Lower lobe of right lung (tissue), 2 donors: ENCODE measurements at regions not wholly inside any gene's neighbourhood (a gene's known extent, or its start where the extent isn't known, plus 50 kb on each side); places are given as distances from the start of the nearest gene placed in this dataset.

ENCODE experiments used
- ATAC-seq, 2 donors: fragments of 200-7000 bp; cut with Tn5 transposase; one replicate each; pipeline ENCODE4 v1.9.1; 2020 to 2022; ENCODE audit warnings: mild to moderate bottlenecking in 2 of 2, moderate library complexity in 2 of 2
- DNase-seq: peaks from one replicate; pipeline ENCODE4 v3.0.0-alpha.2; 2020
- H3K27ac ChIP-seq: fragments of 200-600 bp; one replicate; pipeline ENCODE4 v1.8.0; 2022
- H3K27me3 ChIP-seq: fragments of 200-600 bp; one replicate; pipeline ENCODE4 v1.8.0; 2022; ENCODE audit warnings: low read depth
- H3K36me3 ChIP-seq: fragments of 200-600 bp; one replicate; pipeline ENCODE4 v1.8.0; 2022; ENCODE audit warnings: mild to moderate bottlenecking
- H3K4me1 ChIP-seq: fragments of 200-600 bp; one replicate; pipeline ENCODE4 v1.8.0; 2022
- H3K4me3 ChIP-seq: fragments of 200-600 bp; one replicate; pipeline ENCODE4 v1.8.0; 2022; ENCODE audit warnings: mild to moderate bottlenecking
- H3K9me3 ChIP-seq: fragments of 200-600 bp; one replicate; pipeline ENCODE4 v1.8.0; 2022
- intact Hi-C: fragments of 100-400 bp; cut with DNase I; formaldehyde crosslinking; loops from one replicate; pipeline ENCODE4 v1.11.0; 2022
- TF ChIP-seq, protein P1 (sequence below): fragments of 200-600 bp; IDR thresholded peaks from one replicate; pipeline ENCODE4 v1.8.0; 2022; ENCODE audit warnings: antibody characterized with exemption, mild to moderate bottlenecking
- donor health status: DM: no; HTN: yes; CAD: no; lungs with severe emphysema.

DNA sequence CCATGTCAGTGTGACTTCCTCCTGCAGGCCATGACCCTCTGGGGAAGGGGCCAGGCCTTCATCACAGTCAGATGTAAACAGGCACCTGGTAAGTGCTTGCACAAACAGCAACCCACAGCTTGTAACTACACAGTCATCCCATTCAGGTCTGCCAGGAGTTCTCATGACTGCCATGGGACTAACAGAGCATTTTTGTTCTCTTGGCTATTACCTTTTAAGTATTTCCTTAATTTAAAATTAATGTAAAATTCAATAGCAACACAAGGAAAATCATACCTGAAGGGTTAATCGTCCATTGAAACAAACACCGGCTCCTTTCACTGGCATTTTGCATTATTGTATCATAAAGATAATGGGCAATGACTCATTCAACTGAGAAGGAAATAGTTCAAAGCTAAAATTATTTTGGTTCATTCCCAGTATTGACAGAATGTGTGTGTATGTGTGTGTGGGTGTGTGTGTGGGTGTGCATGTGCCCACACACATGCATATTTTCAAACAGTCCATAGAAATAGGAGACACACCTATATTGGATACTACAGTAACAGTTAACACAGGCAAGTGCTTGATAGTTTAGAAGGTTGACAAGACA is 307.9 kb downstream of the WDR11 start:
- Histone ChIP-seq H3K27me3 (peaks cover 4% of the 10 kb centered on the region), H3K27ac (no peak overlapping the region), H3K4me1 (peaks cover 12% of the 10 kb centered on the region), H3K36me3 (no peaks in the 10 kb centered on the region), H3K4me3 (no peak overlapping the region), H3K9me3 (peaks cover 4% of the 10 kb centered on the region)
- ATAC-seq (peak; percentile 62 to 77), DNase-seq (no peak)
- TF ChIP-seq, protein P1, sequence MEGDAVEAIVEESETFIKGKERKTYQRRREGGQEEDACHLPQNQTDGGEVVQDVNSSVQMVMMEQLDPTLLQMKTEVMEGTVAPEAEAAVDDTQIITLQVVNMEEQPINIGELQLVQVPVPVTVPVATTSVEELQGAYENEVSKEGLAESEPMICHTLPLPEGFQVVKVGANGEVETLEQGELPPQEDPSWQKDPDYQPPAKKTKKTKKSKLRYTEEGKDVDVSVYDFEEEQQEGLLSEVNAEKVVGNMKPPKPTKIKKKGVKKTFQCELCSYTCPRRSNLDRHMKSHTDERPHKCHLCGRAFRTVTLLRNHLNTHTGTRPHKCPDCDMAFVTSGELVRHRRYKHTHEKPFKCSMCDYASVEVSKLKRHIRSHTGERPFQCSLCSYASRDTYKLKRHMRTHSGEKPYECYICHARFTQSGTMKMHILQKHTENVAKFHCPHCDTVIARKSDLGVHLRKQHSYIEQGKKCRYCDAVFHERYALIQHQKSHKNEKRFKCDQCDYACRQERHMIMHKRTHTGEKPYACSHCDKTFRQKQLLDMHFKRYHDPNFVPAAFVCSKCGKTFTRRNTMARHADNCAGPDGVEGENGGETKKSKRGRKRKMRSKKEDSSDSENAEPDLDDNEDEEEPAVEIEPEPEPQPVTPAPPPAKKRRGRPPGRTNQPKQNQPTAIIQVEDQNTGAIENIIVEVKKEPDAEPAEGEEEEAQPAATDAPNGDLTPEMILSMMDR, result no peak
- intact Hi-C loops, result no loop called here

DNA sequence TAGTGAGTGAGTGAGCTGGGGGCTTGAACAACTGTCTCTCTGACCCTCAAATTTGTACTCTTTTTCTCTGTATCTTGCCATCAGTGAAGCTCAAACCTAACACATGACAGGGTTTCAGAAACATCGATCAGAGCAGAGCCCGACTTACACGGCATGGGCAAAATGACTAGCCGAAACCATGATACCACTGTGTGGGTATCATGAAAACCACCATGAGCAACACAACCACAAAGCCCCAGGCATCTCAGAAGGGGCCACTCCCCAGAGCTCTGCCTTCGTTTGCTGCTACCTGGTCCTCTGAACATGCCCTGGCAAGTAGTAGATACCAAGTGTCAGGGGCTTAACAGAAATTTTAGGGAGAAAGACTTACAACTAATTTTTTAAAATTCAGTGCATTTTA is 308.5 kb downstream of the WDR11 start:
- intact Hi-C loops, result no loop called here
- no peak overlapping the region for H3K4me3 ChIP-seq
- no peak for ATAC-seq
- peaks cover 7% of the 10 kb centered on the region for H3K9me3 ChIP-seq
- H3K27ac ChIP-seq, result no peak overlapping the region
- no peak for DNase-seq
- TF ChIP-seq, protein P1, result no peak
- H3K27me3 ChIP-seq, result peaks cover 4% of the 10 kb centered on the region
- peaks cover 12% of the 10 kb centered on the region for H3K4me1 ChIP-seq
- no peaks in the 10 kb centered on the region for H3K36me3 ChIP-seq

DNA sequence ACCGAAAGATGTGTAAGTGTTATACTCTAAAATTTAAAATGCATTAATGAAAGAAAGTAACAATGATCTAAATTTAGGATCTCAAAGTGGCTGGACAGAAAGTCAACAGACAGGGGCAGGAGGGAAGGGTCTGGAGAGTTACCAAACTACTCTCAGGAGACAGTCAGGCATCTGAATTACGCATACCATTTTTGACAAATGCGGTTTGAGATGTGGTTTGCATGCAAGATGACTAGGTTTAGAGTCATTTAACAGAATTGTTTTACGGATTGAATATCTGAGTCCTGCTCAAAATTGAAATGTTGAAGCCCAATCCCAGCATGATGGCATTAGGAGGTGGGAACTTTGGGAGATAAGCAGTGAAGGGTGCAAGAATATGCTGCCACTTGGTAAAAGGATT is 314.1 kb downstream of the WDR11 start:
- no peak for ATAC-seq
- H3K4me3 ChIP-seq, result no peak overlapping the region
- TF ChIP-seq, protein P1, result no peak

DNA sequence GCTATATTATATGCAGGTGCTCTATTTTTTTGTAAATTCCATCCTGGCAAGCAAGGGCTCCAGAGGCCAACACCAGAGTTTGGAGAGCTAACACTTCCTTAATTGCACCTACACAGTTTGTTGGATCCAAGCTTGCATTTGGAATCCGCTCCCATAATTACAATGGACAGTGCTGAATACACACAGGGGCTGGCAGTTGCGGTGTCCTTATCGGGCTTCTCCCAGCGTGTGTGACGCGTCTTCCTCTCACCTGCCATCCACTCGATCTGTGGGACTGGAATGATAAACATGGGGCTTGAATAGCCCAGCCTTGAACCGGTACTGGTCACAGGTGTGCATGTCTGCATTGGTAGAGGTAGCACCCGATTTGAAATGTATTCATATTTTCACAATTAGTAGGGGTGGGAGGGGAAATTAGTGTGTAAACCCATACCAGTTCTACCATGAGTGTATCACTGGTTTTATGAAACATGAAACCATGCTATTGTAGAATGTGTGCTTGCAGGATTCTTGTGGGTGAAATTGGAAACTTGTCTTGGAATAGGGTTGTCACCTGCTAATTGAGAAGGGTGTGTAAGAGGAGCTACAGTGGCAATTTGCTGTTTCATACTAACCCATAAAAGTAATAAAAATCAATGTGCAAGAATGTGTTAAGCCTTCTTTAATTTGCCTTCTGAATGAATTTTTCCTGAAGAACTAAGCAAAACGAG is 316.5 kb downstream of the WDR11 start:
- intact Hi-C loops, result no loop called here
- no peak overlapping the region for H3K27ac ChIP-seq
- no peak overlapping the region for H3K4me3 ChIP-seq
- peaks cover 4% of the 10 kb centered on the region for H3K27me3 ChIP-seq
- H3K36me3 ChIP-seq, result no peaks in the 10 kb centered on the region
- DNase-seq (no peak), ATAC-seq (no peak)
- H3K9me3 ChIP-seq, result peaks cover 7% of the 10 kb centered on the region
- H3K4me1 ChIP-seq, result no peaks in the 10 kb centered on the region
- TF ChIP-seq, protein P1, result no peak

More for the DNA sequence above, 314.1 kb downstream of the WDR11 start:
- peaks cover 4% of the 10 kb centered on the region for H3K27me3 ChIP-seq
- intact Hi-C loops, result no loop called here
- no peaks in the 10 kb centered on the region for H3K36me3 ChIP-seq
- peaks cover 7% of the 10 kb centered on the region for H3K9me3 ChIP-seq
- no peak for DNase-seq
- no peak overlapping the region for H3K27ac ChIP-seq
- H3K4me1 ChIP-seq, result no peaks in the 10 kb centered on the region

DNA sequence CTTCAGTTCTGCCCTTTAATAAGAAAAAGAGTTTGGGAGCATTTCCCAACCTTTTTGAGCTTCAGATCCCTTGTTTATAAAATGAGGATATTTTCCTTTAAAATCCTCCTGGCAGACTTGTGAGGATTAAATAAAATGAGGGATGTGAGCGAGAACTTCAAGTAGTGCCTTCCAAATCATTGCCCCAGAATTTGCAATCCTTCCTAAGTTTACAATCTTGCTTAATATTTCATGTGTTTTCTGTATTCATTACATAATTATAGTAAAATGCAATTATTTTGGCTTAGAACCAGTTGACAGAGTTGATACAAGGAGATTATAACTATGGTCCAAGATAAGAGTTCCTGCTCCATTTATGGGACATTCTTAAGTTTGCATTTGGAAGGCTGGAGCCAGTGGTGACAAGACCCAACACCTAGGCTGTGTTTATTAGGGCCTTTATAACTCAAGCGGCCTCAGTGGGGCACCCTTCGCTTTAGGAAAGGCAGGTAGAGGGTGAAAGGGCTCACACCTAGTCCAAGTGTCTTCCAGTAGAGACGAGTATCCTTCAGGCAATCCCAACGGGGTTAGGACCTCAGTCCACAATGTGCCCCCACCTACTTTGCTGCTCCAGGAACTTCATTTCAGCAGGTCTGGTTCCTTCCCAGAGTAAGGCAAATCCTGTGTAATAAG is 317.5 kb downstream of the WDR11 start:
- TF ChIP-seq, protein P1, result no peak
- Histone ChIP-seq H3K9me3 (peaks cover 7% of the 10 kb centered on the region), H3K4me1 (no peaks in the 10 kb centered on the region), H3K4me3 (no peak overlapping the region), H3K27me3 (peaks cover 2% of the 10 kb centered on the region), H3K36me3 (no peaks in the 10 kb centered on the region), H3K27ac (no peak overlapping the region)
- intact Hi-C loops, result no loop called here
- ATAC-seq (no peak), DNase-seq (no peak)
